OCI-LY3 (cell line): ENCODE measurements at regions not wholly inside any gene's neighbourhood (a gene's known extent, or its start where the extent isn't known, plus 50 kb on each side); places are given as distances from the start of the nearest gene placed in this dataset.
"Not testable (repeated sequence)": the region's sequence is repeated elsewhere in the genome, so short reads cannot be mapped to it uniquely, and the experiment has no call there.

Experiments
- H2AFZ ChIP-seq: fragments of 200-600, 300-600 bp; shearing (Covaris generic); 2 replicates; pipeline ENCODE4 v1.6.0; 2014; ENCODE audit warnings: antibody characterized with exemption, low read depth, low read length
- H3K27ac ChIP-seq: fragments of 200-600, 300-600 bp; sonication (generic); 2 replicates; pipeline ENCODE4 v1.5.1; 2014; ENCODE audit warnings: mild to moderate bottlenecking, low read length, moderate library complexity, mixed read lengths
- H3K27me3 ChIP-seq: fragments of 200-600, 300-600 bp; sonication (generic); 2 replicates; pipeline ENCODE4 v1.6.1; 2014; ENCODE audit warnings: low read depth, low read length, mixed read lengths
- H3K36me3 ChIP-seq: fragments of 200-600, 300-600 bp; sonication (generic); replicated peaks from 2 replicates; pipeline ENCODE3; 2014; ENCODE audit warnings: low read depth, low read length, mixed read lengths
- H3K4me1 ChIP-seq: fragments of 300-600, 200-600 bp; sonication (generic); 2 replicates; pipeline ENCODE4 v1.6.1; 2014; ENCODE audit warnings: low read length, mixed read lengths
- H3K4me2 ChIP-seq: fragments of 200-600, 300-600 bp; sonication (generic); 2 replicates; pipeline ENCODE4 v1.6.1; 2014; ENCODE audit warnings: low read length, mixed read lengths
- H3K4me3 ChIP-seq: fragments of 300-600, 200-600 bp; sonication (generic); 2 replicates; pipeline ENCODE4 v1.5.1; 2014; ENCODE audit warnings: antibody characterized with exemption, mild to moderate bottlenecking, low read length, moderate library complexity
- H3K79me2 ChIP-seq: fragments of 300-600, 200-600 bp; shearing (Covaris generic); 2 replicates; pipeline ENCODE4 v1.6.1; 2014; ENCODE audit warnings: mild to moderate bottlenecking, low read length, mixed read lengths
- H3K9ac ChIP-seq: fragments of 300-600, 200-600 bp; shearing (Covaris generic); 2 replicates; pipeline ENCODE4 v1.6.0; 2014; ENCODE audit warnings: mild to moderate bottlenecking, low read length, moderate library complexity
- H3K9me3 ChIP-seq: fragments of 200-600, 300-600 bp; shearing (Covaris generic); 2 replicates; pipeline ENCODE4 v1.6.1; 2014; ENCODE audit warnings: low read length, mixed read lengths; ENCODE audit not compliant: insufficient read depth
- H4K20me1 ChIP-seq: fragments of 200-600, 300-600 bp; sonication (generic); 2 replicates; pipeline ENCODE4 v1.6.1; 2016; ENCODE audit warnings: low read length, mixed read lengths; ENCODE audit not compliant: insufficient read depth
- CTCF ChIP-seq: fragments of 200-600, 300-600 bp; sonication (generic); IDR thresholded peaks from 2 replicates; pipeline ENCODE4 v1.5.1; 2014; ENCODE audit warnings: antibody characterized with exemption, low read length, low read depth
- EZH2phosphoT487 ChIP-seq: fragments of 200-600 bp; shearing (Covaris generic); IDR thresholded peaks from 2 replicates; pipeline ENCODE4 v1.6.1; 2018; ENCODE audit warnings: antibody characterized with exemption, mixed run types, low read depth

DNA sequence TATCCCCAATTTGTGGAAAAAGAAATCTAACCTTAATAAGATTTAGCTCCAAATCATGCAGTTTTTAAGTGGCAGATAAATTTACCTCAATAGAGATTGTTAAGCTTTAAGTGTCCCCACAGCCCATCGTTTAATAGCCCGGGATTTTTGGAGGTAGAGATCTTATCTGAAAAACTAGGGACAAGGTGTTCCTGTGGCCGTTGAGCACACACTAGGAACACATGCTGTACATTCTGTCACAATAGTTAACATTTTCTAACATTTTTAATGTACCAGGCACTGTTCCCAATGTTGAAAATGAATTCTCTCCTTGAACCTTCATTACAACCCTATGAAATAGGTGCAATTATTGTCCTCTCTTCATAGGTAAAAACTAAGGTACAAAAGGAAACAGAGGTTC lies 85.7 kb upstream of the PLD5 start:
- Histone ChIP-seq H4K20me1 (no peaks in the 10 kb centered on the region), H2AFZ (no peak overlapping the region), H3K4me3 (no peak overlapping the region), H3K9ac (no peak overlapping the region), H3K4me2 (no peak overlapping the region), H3K27me3 (peaks cover 10% of the 10 kb centered on the region), H3K9me3 (no peaks in the 10 kb centered on the region), H3K79me2 (no peaks in the 10 kb centered on the region), H3K27ac (no peak overlapping the region), H3K36me3 (no peaks in the 10 kb centered on the region), H3K4me1 (no peaks in the 10 kb centered on the region)
- no peak for TF ChIP-seq CTCF

GRCh38 chr1:242605521-242605920 lies 81.0 kb upstream of the PLD5 start:
- Histone ChIP-seq H3K36me3 (no peaks in the 10 kb centered on the region), H3K4me3 (no peak overlapping the region), H3K4me1 (no peaks in the 10 kb centered on the region), H3K27ac (no peak overlapping the region), H3K9ac (no peak overlapping the region), H3K9me3 (no peaks in the 10 kb centered on the region), H3K4me2 (no peak overlapping the region), H4K20me1 (no peaks in the 10 kb centered on the region), H3K79me2 (no peaks in the 10 kb centered on the region), H3K27me3 (peaks cover 2% of the 10 kb centered on the region; the same call in 1 of the 2 replicates), H2AFZ (no peak overlapping the region)
- TF ChIP-seq EZH2phosphoT487: no peak
- no peak for TF ChIP-seq CTCF

GRCh38 chr1:242602001-242602400 lies 77.5 kb upstream of the PLD5 start:
- Histone ChIP-seq H4K20me1 (no peaks in the 10 kb centered on the region), H3K27me3 (no peaks in the 10 kb centered on the region), H3K9me3 (no peaks in the 10 kb centered on the region), H3K27ac (no peak overlapping the region), H3K9ac (no peak overlapping the region), H3K4me1 (no peaks in the 10 kb centered on the region), H3K36me3 (no peaks in the 10 kb centered on the region), H3K4me3 (no peak overlapping the region), H2AFZ (no peak overlapping the region), H3K79me2 (no peaks in the 10 kb centered on the region), H3K4me2 (no peak overlapping the region)
- no peak for TF ChIP-seq EZH2phosphoT487
- no peak for TF ChIP-seq CTCF

DNA sequence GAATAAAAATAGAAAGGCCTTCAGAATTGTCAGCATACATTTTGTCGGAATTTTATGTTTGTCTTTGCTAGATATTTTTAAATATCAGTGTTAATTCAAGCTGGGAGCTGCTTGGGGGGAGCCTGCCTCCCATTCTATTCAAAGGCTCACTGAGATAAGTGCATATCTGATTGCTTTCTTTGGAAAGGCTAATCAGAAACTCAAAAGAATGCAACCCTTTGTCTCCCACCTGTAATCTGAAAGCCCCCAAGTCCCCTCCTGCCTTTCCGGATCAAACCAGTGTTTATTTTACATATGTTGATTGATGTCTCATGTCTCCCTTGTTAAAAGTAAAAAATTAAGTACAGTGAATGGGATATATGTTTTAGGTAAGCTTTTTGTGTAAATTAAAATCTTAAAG lies 69.3 kb upstream of the PLD5 start:
- H4K20me1 ChIP-seq, H3K9ac ChIP-seq, H3K27me3 ChIP-seq, H3K9me3 ChIP-seq, H3K36me3 ChIP-seq, H2AFZ ChIP-seq, H3K79me2 ChIP-seq, H3K27ac ChIP-seq, H3K4me3 ChIP-seq, H3K4me2 ChIP-seq, H3K4me1 ChIP-seq: not testable (repeated sequence)

GRCh38 chr1:242586360-242586680 lies 61.8 kb upstream of the PLD5 start:
- Histone ChIP-seq H3K9me3 (no peaks in the 10 kb centered on the region), H2AFZ (no peak overlapping the region), H3K4me1 (no peaks in the 10 kb centered on the region), H3K27me3 (no peaks in the 10 kb centered on the region), H3K4me3 (no peak overlapping the region), H3K27ac (no peak overlapping the region), H3K4me2 (no peak overlapping the region), H3K36me3 (no peaks in the 10 kb centered on the region), H3K79me2 (no peaks in the 10 kb centered on the region), H4K20me1 (no peaks in the 10 kb centered on the region), H3K9ac (no peak overlapping the region)
- TF ChIP-seq EZH2phosphoT487 (no peak), CTCF (no peak)
